Transverse colon (tissue), 4 donors: ENCODE measurements at regions not wholly inside any gene's neighbourhood (a gene's known extent, or its start where the extent isn't known, plus 50 kb on each side); places are given as distances from the start of the nearest gene placed in this dataset.

Experiments used
- DNase-seq: peaks from one replicate; pipeline ENCODE4 v3.0.0-alpha.2; 2019
- H3K27ac ChIP-seq, 4 donors: fragments of 200-600 bp; sonication (generic); 2 replicates each; pipeline ENCODE4 v1.5.1; 2016 to 2018; ENCODE audit warnings: inconsistent platforms in 4 of 4
- H3K27me3 ChIP-seq: fragments of 200-600 bp; sonication (generic); 2 replicates; pipeline ENCODE4 v1.5.1; 2017; ENCODE audit warnings: inconsistent platforms
- H3K36me3 ChIP-seq, 4 donors: fragments of 200-600 bp; sonication (generic); 2 replicates each; pipeline ENCODE4 v1.5.1; 2017 to 2019; ENCODE audit warnings: inconsistent platforms in 4 of 4
- H3K4me1 ChIP-seq, 4 donors: fragments of 200-600 bp; sonication (generic); 2 replicates each; pipeline ENCODE4 v1.5.1; 2017 to 2020; ENCODE audit warnings: inconsistent platforms in 4 of 4
- H3K4me3 ChIP-seq, 4 donors: fragments of 200-600 bp; sonication (generic); 1 replicate in 1 of 4; 2 replicates in 3 of 4; pipeline versions ENCODE4 v1.5.1 to v1.6.1; 2017 to 2019; ENCODE audit warnings: inconsistent platforms in 4 of 4
- H3K9me3 ChIP-seq, 2 donors: fragments of 200-600 bp; sonication (generic); 2 replicates each; pipeline ENCODE4 v1.5.1; 2017 to 2019; ENCODE audit warnings: inconsistent platforms in 2 of 2
- CTCF ChIP-seq, 5 experiments: fragments of 200-600 bp in 3 of 5; fragments of 450-650 bp in 2 of 5; sonication (generic) in 3 of 5; IDR thresholded peaks; 1 replicate in 2 of 5; 2 replicates in 3 of 5; pipeline ENCODE4 v1.5.1; 2016 to 2017; ENCODE audit warnings: antibody characterized with exemption in 5 of 5, inconsistent platforms in 3 of 5, mild to moderate bottlenecking in 2 of 5, moderate library complexity in 1 of 5
- EP300 ChIP-seq: sonication (generic); formaldehyde crosslinking; IDR thresholded peaks from one replicate; pipeline ENCODE4 v1.6.1; 2017; ENCODE audit warnings: antibody characterized with exemption, low read depth
- POLR2A ChIP-seq: fragments of 450-650 bp; IDR thresholded peaks from one replicate; pipeline ENCODE4 v1.6.1; 2016; ENCODE audit warnings: antibody characterized with exemption, mild to moderate bottlenecking, moderate library complexity
- POLR2AphosphoS5 ChIP-seq, 3 donors: sonication (generic); formaldehyde crosslinking; IDR thresholded peaks; one replicate each; pipeline ENCODE4 v1.6.1; 2016; ENCODE audit warnings: antibody characterized with exemption in 3 of 3
- WGBS, 2 donors: methylation state at CpG; one replicate each; pipeline ENCODE4 v1.1.5; 2018; ENCODE audit warnings: low coverage in 1 of 2; 5-methylcytosine and 5-hydroxymethylcytosine counted together
- in situ Hi-C, 4 donors: fragments of 200-750 bp; cut with MboI; loops; one replicate each; pipeline versions ENCODE4 v1.15.0 to v1.15.1; 2017; ENCODE audit warnings: low sequenced_read_pairs in 3 of 4, low pct_ligation_motif_present in 1 of 4, low pct_unique_long_range_greater_than_20kb in 1 of 4
- intact Hi-C: fragments of 100-400 bp; cut with DNase I; formaldehyde crosslinking; loops from one replicate; pipeline ENCODE4 v1.15.1; 2023; ENCODE audit warnings: low total_unique reads

GRCh38 chrX:21266949-21267348 is 107.3 kb upstream of the CNKSR2 start:
- no peaks in the 10 kb centered on the region for H3K9me3 ChIP-seq
- no peaks in the 10 kb centered on the region for H3K4me1 ChIP-seq
- TF ChIP-seq POLR2AphosphoS5 (IDR thresholded peaks at IDR 0.05) (no peak), POLR2A (no peak), CTCF (IDR thresholded peaks at IDR 0.05) (no peak), EP300 (no peak)
- intact Hi-C loops = no loop called here
- no peak for DNase-seq
- H3K27me3 ChIP-seq = no peaks in the 10 kb centered on the region
- 90% methylated on average over 1 of the region's 1 CpG; no CpG with 5 or more reads in 1 of the 2 donors for WGBS, 2 donors
- no peaks in the 10 kb centered on the region for H3K36me3 ChIP-seq
- no peak overlapping the region for H3K27ac ChIP-seq
- no peak overlapping the region for H3K4me3 ChIP-seq
- in situ Hi-C loops = no loop called here

GRCh38 chrX:21276736-21277433 is 97.3 kb upstream of the CNKSR2 start:
- TF ChIP-seq EP300 = no peak
- TF ChIP-seq POLR2AphosphoS5 (IDR thresholded peaks at IDR 0.05) = no peak
- TF ChIP-seq POLR2A = no peak
- no peak for TF ChIP-seq CTCF (IDR thresholded peaks at IDR 0.05)
- Histone ChIP-seq H3K9me3 (no peaks in the 10 kb centered on the region), H3K36me3 (no peaks in the 10 kb centered on the region), H3K4me3 (no peak overlapping the region), H3K4me1 (no peaks in the 10 kb centered on the region), H3K27ac (no peak overlapping the region), H3K27me3 (no peaks in the 10 kb centered on the region)
- in situ Hi-C loops = no loop called here
- no peak for DNase-seq
- intact Hi-C loops = no loop called here
- 79% methylated on average over 8 of the region's 8 CpGs; no CpG with 5 or more reads in 1 of the 2 donors for WGBS, 2 donors

GRCh38 chrX:21289232-21289631 is 85.0 kb upstream of the CNKSR2 start:
- in situ Hi-C loops = no loop called here
- intact Hi-C loops = no loop called here
- 57% methylated on average over 2 of the region's 2 CpGs; no CpG with 5 or more reads in 1 of the 2 donors for WGBS, 2 donors
- H3K27ac ChIP-seq = no peak overlapping the region
- no peaks in the 10 kb centered on the region for H3K9me3 ChIP-seq
- DNase-seq = no peak
- H3K27me3 ChIP-seq = no peaks in the 10 kb centered on the region
- H3K36me3 ChIP-seq = no peaks in the 10 kb centered on the region
- H3K4me1 ChIP-seq = no peaks in the 10 kb centered on the region
- no peak overlapping the region for H3K4me3 ChIP-seq
- TF ChIP-seq EP300 (no peak), CTCF (IDR thresholded peaks at IDR 0.05) (no peak), POLR2AphosphoS5 (IDR thresholded peaks at IDR 0.05) (no peak), POLR2A (no peak)

- Histone ChIP-seq H3K36me3 (no peaks in the 10 kb centered on the region), H3K4me1 (no peaks in the 10 kb centered on the region), H3K27me3 (no peaks in the 10 kb centered on the region), H3K27ac (no peak overlapping the region), H3K9me3 (no peaks in the 10 kb centered on the region), H3K4me3 (no peak overlapping the region)
- in situ Hi-C loops = no loop called here
- WGBS, 2 donors = 80 to 100% methylated on average over 1 to 12 of the region's 12 CpGs
- no peak for TF ChIP-seq EP300
- no peak for TF ChIP-seq POLR2A
- TF ChIP-seq CTCF (IDR thresholded peaks at IDR 0.05) = no peak
- TF ChIP-seq POLR2AphosphoS5 (IDR thresholded peaks at IDR 0.05) = no peak
- intact Hi-C loops = no loop called here
- DNase-seq = no peak
Observed at GRCh38 chrX:21295246-21295820, 78.9 kb upstream of the CNKSR2 start.
